NOMO-1 treated with dmso at 0.1 percent for 144 hours (cell line): ENCODE measurements at regions not wholly inside any gene's neighbourhood (a gene's known extent, or its start where the extent isn't known, plus 50 kb on each side); places are given as distances from the start of the nearest gene placed in this dataset.

Source experiments
- DNase-seq: peaks from one replicate; lab custom pipeline; 2025; ENCODE audit not compliant: unreplicated experiment; lab: John Stamatoyannopoulos, UW

DNA sequence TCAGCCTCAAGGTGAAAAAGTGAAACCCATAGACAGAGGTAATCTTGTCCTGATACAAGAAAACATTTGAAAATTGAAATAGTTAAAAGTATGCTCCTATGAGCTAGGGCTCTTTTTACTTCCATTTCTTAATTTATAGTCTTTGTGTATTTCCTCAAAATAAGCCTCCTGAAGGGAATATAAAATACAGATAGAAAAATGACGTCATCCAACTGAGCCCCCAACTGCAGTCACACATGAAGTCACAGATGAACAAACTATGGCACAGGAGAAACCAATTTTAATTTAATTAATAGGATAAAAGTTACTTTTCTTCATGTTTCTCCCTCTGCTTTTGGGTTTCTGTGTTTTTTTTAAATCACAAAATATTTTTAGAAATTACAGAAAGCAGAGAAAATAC is 280.3 kb downstream of the HTR7 start:
- no peak for DNase-seq

DNA sequence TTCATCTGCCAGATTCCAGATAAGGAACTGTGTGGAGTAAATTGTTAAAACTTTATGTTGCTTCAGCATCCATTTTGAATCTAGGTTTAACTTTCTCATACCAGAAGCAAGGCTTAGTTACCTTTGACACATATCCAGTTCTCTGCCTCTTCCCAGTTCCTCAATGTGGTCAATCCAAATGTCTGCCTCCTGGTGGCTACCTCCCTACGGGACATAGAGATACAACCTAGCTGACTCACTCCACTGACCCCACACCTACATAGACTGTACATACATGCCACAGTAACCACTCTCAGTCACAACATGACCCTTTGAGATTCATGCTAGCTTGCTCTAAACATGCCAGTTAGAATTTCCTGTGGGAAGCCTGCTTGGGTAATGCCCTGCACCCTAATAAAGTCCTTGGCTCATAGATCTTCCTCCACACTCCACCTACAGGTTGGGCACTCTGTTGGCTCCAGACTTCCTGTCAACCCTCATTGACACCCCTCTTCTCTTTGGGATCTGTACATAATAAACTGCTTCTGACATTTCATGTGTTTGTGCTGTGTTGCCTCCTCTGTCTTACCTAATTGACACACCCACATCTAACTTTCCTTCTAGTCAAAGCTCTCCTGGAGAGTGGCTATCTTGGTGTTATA is 278.1 kb downstream of the HTR7 start:
- no peak for DNase-seq

DNA sequence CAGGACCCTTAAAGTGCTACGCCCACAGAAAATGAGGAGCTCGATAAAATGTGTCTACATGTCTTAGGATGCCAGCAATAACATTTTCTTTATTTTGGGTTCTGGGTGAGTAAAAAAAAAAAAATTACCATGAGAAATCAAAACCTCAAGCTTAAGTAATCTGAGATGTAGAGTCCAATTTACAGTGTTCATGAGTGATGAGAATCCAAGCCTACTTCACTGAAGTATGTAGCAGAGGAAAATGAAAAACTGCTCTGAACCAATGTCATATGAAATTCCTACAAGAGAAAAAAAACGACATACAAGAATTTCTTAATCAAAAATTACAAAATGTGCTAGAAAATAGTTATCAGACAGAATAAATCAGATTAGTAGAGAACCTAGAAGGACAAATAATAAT is 274.4 kb downstream of the HTR7 start:
- no peak for DNase-seq

DNA sequence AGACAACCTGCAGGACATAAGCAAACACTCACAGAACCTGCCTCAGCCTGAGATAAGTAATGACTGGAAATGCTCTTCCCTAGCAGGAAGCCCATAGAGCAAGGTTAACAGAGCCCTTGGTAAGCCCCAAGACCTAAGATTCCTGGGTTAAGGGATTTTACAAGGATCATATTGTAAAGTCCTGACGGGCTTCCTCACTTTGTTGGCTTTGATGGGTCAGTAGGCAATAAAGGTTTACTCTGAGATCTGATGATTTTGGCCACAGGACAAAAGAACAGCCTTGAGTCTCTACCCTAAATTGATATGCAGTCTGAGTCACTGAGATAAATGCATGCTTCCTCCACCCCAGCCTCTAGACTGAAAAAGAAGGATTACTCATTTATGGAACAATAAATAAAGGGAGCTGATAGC is 270.8 kb downstream of the HTR7 start:
- DNase-seq, result no peak

DNA sequence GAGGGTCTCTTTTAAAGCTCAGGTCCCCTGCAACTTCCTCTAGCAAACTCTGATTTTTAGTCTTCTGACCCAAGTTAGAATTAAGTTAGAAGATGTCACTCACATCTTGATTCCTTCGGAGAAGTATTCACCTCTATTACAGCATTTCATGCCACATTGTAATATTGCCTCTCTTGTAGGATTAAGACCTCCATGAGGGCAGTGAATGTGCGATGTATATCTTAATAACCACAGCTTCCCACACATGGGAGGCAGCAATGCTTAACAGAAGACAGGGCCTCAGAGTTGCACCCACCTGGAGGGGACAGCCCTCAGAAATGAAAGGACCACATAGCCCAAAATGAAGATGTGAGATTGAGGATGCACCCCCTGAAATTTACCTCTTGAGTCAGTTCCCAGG is 270.3 kb downstream of the HTR7 start:
- no peak for DNase-seq

DNA sequence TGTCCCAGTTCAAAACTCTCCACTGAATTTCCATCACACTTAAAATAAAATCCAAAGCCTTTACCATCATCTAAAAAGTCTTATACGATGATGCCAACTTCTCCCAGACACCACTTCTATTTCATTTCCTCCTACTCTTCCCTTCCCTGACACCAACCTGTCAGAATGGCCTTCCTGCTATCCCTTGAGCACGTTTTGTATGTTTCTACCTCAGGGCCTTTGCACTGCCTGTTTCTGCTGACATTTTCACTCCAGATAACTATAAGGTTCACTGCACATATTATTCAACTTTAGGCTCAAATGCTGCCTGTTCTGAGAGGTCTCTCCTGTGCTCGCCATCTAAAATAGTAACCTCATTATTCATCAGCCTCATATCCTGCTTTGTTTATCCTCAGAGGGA is 269.6 kb downstream of the HTR7 start:
- DNase-seq, result no peak

DNA sequence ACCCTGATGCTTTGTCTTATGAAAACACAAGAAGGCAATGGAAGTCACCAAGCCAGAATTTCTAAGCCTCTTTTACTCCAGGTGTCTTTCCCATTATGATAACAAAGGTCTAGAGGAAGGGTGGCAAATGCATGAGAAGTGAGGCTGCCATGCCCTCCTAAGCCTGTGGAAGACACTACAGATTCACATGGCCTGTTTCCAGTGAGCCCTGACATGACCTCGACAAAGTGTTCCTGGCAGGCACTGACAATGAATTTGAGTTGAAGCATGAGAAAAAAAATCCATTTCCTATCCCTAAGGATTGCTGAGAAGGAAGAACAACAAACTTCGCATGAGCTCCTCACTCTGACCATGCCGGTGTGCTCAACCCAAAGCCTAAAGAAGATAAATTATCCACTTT is 268.0 kb downstream of the HTR7 start:
- DNase-seq, result no peak

DNA sequence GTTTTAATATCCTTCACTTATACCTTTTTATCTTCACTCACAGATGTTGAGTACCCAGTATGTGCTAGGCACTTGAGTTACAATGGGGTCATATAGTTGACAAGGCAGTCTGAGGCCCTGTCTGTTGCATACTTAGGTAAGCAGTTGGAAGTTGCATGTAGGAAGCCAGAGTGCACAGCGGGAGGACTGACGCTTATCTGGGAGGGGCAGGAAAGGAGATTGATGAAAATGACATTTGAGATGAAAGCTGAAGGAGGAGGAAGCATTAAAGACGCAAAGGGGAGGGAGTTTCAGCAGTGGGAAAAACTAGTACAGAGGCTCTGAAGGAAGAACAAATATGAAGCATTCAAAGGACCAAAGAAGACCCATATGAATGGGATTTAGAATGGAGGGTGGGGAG is 266.2 kb downstream of the HTR7 start:
- DNase-seq, result no peak

DNA sequence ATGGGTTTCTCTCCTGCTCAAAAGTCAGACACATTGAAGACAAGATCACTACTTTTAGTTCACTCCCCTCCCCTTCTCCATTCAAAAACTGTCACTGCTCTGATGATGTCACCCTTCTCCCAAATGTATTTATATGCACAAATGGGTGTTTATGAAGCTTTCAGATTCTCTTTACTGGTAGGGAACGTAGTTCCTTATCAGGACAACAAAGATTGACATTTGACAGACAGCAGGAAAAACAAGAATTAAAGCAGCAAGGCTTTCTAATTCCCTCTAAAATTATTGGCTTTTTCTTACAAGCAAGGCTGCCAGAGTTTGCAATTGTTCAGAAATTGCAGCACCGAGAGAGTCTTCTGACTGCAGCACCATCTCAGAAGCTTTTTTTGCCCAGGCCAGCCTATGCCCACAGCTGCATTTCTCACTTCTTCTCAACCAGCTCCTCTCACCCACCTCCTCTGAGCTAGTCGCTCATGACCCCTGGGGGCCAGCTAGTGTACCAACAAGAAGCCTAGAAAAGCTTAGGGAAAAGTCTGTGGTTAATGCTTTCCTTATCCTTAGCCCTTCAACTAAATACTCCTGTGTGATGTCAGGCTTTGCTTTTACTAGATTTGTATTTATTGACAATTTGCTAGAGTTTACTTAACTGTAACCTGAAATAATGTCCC is 265.1 kb downstream of the HTR7 start:
- peak; percentile 3 for DNase-seq

DNA sequence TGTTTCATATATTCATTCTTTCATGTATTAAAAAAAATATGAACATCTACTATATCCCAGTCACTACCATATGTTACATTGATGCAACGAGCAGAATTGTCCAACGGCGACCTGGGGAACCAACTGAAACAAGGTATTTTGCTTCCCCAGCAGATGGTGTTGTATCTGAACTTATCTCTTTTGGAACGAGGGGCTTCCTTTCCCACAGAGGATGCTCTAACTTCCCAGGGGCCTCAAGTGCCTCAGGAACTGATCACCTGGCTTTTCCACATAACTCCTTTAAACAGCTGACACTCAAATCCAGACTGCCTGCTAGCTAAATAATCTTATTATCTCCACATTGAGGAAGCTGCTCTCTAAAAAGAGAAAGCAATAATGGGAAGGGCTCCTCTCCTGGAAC is 259.3 kb downstream of the HTR7 start:
- DNase-seq, result no peak

DNA sequence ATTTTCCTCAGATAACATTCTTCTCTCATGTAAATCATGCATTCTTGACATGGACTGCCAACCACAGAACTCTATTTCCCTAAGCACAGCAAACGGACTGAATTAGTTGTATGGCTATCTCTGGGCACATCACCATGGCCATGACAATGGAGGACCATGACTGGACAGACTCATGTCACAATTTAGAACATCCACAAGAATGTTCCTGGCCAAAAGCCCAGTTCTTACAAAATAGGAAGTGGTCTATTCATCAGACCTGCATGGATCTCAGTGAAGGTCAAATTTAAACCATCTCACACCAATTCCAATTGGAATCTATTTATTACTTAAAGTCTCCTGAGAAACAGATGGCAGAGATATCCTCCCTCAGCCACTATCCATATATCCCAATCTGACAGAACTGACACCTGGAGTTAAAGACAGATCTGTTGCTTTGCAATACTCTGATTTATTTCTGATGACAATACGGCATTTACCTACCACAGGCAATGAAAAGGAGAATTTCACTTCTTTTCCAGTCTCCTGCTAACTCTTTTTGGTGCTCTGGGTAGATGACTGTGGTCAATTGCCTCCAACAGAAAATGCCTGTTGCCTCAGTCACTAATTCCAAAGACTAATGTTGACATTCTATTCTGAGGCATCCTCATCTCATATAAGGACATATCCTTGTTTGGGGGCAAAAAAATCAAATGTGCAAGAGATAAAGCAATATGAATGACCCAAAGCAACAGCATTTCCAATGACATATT is 254.8 kb downstream of the HTR7 start:
- no peak for DNase-seq

DNA sequence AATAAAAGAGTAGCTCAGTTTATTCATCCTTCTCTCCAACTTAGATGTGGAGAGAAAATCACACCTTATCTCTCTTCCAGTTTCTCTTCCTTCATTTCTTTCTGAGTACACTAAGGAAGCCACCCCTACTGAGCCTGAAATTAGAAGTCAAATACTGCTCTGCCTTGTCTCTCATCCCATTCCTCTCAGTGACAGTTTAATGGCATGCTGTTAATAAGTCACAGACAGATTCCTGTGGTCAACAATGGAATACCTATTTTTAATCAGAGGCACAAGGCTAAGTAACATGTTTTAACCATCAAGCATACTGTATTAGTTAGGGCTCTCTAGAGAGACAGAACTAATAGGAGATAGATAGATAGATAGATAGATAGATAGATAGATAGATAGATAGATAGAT is 253.2 kb downstream of the HTR7 start:
- DNase-seq, result no peak

DNA sequence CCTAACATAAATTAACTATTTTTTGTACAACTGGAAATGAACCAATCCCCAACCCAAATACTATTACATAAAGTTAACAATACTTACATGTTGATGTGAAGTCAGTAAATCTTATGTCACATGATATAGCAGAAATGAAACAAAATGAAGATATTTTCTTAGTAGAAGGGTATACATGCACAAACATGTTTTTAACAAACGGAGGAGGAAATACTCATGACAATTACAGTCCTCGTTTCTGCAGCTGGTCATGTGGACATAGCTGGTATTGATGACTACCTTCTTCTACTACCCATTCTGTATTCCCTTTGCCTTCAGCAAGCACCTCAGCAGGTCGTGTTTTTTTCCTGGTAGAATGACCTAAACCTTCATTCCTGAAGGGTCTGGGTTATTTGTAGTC is 252.3 kb downstream of the HTR7 start:
- no peak for DNase-seq

DNA sequence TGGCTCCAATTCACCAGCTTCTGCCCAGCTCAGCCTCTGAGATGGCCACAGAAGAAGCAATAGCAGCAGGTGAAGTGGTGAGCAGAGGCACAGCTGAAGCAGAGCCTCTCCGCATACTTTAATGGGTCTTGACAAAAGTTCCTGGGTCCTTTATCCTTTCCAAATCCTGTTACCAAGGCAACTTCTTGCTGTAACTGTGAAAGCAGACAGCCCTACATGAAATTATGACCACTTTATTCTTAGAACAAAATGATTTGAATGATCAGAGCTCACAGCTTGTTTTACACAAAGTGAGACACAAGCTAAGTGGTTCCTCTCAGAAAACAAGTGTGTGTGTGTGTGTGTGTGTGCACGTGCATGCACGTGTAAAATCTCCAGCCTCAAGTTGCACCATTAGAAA is 245.6 kb downstream of the HTR7 start:
- DNase-seq, result no peak

DNA sequence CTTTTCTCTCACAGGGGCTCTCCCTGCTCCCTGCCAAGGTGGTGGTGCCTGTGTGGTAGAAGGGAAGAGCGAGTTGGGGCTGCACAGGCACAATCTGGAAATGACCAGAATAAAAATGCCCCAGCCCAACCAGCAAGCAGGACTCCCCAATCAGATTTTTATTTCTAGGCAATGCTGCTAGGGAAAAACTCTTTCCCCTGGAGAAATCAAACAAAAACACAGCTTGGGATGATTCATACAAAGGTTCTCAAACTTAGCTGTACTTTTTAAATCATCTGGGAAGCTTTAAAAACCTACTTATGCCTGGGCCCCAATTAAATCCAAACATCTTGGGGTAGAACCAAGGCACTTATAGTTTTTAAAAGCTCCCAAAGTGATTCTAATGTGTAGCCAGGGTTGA is 243.2 kb downstream of the HTR7 start:
- no peak for DNase-seq

DNA sequence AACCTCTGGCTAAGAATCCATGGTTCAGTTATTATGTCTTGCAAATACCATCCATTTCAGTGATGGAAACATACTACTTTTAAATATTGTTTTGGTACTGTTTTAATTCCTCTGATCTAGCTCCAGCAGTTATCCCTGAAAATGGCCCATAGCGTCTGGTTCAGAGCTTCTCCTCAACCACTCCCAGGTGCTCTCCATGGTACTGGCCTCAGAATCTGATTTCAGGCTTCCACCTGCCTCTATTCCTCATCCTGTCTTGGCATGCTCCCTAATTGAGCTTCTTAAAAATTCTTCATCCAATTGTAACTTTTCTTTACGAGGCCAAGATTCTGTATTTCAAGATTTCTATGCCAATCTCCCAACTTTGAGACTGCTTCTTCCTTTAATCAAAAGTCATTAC is 236.3 kb downstream of the HTR7 start:
- no peak for DNase-seq

DNA sequence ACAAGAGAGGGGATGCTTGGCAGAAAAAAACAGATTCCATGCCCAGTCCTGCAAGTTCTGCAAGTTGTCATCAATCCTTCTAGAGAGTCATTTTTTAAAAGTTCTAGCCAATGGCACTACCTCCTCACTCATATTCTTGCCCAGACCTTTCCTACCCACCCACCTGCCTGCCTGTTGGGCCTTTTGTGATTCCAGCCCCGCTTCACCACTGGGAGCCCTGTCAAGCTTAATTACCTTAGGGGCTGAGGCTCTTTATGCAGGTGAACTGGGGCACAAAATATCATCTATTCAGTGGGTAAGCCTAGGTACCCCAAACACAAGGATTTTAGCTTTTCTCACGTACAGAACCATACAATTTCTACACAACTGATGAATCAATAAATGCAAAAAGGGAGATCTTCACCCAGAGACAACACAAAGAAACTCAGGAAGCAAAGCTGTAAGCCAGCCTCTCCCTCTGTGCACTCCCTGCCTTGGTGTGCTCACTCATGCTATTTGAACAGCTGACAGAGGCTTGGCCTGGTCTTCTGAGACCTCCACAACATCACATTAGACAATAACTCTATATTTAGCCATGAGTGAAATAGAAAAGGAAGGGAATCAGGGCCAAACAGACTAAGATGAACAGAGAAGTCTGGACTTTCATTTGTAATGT is 222.6 kb downstream of the HTR7 start:
- DNase-seq, result no peak

DNA sequence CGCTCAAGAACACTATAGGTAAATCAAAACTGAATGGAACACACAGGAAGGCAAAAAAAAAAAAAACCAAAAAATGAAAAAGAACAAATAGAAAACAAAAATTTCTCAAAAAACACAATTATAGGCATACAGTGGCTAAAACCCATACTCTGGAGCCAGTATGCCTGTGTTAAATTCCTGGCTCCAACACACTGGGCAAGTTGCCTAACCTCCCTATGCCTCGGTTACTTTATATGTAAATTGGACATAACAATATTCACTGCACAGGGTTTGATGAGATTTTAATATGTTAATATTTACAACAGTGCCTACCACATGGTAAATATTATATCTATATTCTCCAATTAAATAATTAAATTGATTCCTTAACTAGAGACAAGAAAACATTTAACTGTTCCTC is 217.1 kb downstream of the HTR7 start:
- DNase-seq, result no peak

DNA sequence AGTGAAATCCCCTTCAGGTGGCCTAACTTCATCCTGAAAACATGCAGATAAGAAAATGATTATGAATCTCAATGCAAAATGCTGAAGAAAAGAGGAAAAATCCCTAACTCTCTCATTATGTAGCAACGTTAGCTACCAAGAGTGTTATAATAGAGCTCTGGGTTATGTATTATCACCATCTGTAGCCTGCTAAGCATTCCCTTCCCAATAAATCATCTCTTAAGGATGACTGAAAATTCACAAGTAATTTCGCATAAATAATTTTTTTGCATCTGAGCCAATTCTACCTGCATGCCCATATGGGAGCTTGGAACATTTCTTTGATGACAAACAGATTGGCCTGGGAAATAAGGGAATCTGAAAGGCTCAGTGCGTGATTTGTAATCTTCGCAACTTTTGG is 216.1 kb downstream of the HTR7 start:
- no peak for DNase-seq

DNA sequence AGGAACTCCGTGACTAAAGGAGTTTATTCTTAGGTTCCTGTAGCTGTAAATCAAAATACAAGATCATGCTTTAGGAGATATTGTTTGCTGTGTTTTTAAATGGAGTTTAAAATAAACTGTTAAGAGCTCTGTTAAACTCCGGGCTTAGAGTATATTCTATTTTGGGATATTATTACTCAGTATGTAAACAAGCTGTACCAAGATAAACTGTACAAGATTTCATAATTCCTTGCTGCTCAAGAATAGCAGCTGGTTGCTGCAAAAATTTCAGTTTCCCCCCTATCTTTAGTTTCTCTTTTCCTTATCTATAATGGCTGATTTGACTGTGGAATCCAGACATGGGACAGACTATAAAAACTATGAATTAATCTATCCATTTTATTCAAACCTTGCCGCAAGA is 215.7 kb downstream of the HTR7 start:
- DNase-seq, result no peak

DNA sequence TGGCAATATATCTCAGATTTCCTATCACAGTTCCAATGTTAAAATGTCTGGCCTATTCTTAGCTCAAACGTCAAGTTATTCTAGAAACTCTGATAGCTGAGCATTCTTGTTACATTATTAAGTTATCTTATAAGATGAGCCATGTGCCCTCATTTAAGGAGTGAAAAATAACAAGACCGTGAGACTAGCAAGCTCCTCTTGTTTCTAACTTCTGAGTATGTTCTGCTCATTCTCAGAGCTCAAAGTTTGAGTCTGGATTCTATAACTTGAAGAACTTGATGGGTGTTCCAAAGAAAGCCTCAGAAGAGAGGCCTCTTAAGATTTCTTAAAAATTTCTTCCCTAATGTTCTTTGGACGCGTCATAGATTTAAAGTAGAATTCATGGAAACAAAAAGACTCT is 215.2 kb downstream of the HTR7 start:
- no peak for DNase-seq

DNA sequence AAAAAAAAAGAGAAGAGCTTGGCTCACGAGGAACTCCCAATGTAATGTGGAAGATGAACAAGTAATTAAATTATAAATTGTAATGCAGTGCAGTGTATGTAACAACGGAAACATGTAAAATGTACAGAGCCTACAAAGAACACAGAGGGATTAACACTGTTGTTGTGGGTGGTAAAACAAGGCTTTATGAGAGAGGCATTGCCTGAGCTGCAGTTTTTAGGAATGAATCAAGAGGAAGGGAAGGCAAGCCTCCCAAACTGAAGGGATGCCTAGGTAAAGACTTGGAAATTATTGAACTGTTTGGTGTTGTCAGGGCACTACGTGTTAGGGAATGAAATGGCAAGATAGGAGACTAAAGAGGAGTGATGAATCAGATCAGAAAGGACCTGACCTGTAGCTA is 213.7 kb downstream of the HTR7 start:
- DNase-seq, result no peak
